Activated CD4-positive, alpha-beta T cell treated with anti-CD3 and anti-CD28 coated beads, Interleukin-2, amount 10 ng/mL, durations not matched to agents 24 days and 14 days (primary cell): ENCODE measurements at regions not wholly inside any gene's neighbourhood (a gene's known extent, or its start where the extent isn't known, plus 50 kb on each side); places are given as distances from the start of the nearest gene placed in this dataset.

Source experiments
- DNase-seq: peaks from one replicate; pipeline ENCODE4 v3.0.0; 2022
- H3K27ac Mint-ChIP-seq: one replicate; pipeline ENCODE4 v1.8.0; 2022; ENCODE audit warnings: mild to moderate bottlenecking, mixed read lengths
- H3K27me3 Mint-ChIP-seq: one replicate; pipeline ENCODE4 v1.8.0; 2022; ENCODE audit warnings: mixed read lengths
- H3K36me3 Mint-ChIP-seq: one replicate; pipeline ENCODE4 v1.8.0; 2022; ENCODE audit warnings: low read depth, mild to moderate bottlenecking, mixed read lengths
- H3K4me1 Mint-ChIP-seq: one replicate; pipeline ENCODE4 v1.8.0; 2021; ENCODE audit warnings: mixed read lengths
- H3K4me3 Mint-ChIP-seq: one replicate; pipeline ENCODE4 v1.8.0; 2022; ENCODE audit warnings: mild to moderate bottlenecking, moderate library complexity, mixed read lengths
- H3K9me3 Mint-ChIP-seq: one replicate; pipeline ENCODE4 v1.8.0; 2021; ENCODE audit warnings: mixed read lengths
- intact Hi-C: fragments of 100-400 bp; cut with micrococcal nuclease; formaldehyde crosslinking; loops from one replicate; pipeline ENCODE4 v1.15.1; 2023

GRCh38 chr21:16169779-16170178, 440.0 kb downstream of the USP25 start:
- Mint-ChIP-seq H3K4me3 (no peak overlapping the region), H3K27ac (no peak overlapping the region), H3K36me3 (no peaks in the 10 kb centered on the region), H3K9me3 (no peaks in the 10 kb centered on the region), H3K27me3 (no peaks in the 10 kb centered on the region), H3K4me1 (no peaks in the 10 kb centered on the region)
- intact Hi-C loops, result no loop called here
- no peak for DNase-seq

- Mint-ChIP-seq H3K4me1 (no peaks in the 10 kb centered on the region), H3K4me3 (no peak overlapping the region), H3K27me3 (no peaks in the 10 kb centered on the region), H3K27ac (no peak overlapping the region), H3K9me3 (no peaks in the 10 kb centered on the region), H3K36me3 (no peaks in the 10 kb centered on the region)
- no peak for DNase-seq
- intact Hi-C loops, result no loop called here
Measured at GRCh38 chr21:16176570-16176969, 446.8 kb downstream of the USP25 start.

GRCh38 chr21:16177532-16177931, 447.8 kb downstream of the USP25 start:
- Mint-ChIP-seq H3K9me3 (no peaks in the 10 kb centered on the region), H3K27me3 (no peaks in the 10 kb centered on the region), H3K27ac (no peak overlapping the region), H3K36me3 (no peaks in the 10 kb centered on the region), H3K4me1 (no peaks in the 10 kb centered on the region), H3K4me3 (no peak overlapping the region)
- DNase-seq, result no peak
- intact Hi-C loops, result no loop called here

- Mint-ChIP-seq H3K27ac (no peak overlapping the region), H3K27me3 (no peaks in the 10 kb centered on the region), H3K9me3 (no peaks in the 10 kb centered on the region), H3K4me1 (no peaks in the 10 kb centered on the region), H3K36me3 (no peaks in the 10 kb centered on the region), H3K4me3 (no peak overlapping the region)
- no peak for DNase-seq
- intact Hi-C loops, result no loop called here
Measured at GRCh38 chr21:16179773-16180172, 450.0 kb downstream of the USP25 start.

GRCh38 chr21:16180614-16181013, 450.8 kb downstream of the USP25 start:
- Mint-ChIP-seq H3K27ac (no peak overlapping the region), H3K4me3 (no peak overlapping the region), H3K9me3 (no peaks in the 10 kb centered on the region), H3K36me3 (no peaks in the 10 kb centered on the region), H3K4me1 (no peaks in the 10 kb centered on the region), H3K27me3 (no peaks in the 10 kb centered on the region)
- DNase-seq, result no peak
- intact Hi-C loops, result no loop called here

- Mint-ChIP-seq H3K27ac (no peak overlapping the region), H3K36me3 (no peaks in the 10 kb centered on the region), H3K4me3 (no peak overlapping the region), H3K9me3 (no peaks in the 10 kb centered on the region), H3K4me1 (no peaks in the 10 kb centered on the region), H3K27me3 (no peaks in the 10 kb centered on the region)
- intact Hi-C loops, result no loop called here
- no peak for DNase-seq
Measured at GRCh38 chr21:16181018-16181417, 451.2 kb downstream of the USP25 start.

GRCh38 chr21:16185766-16186165, 456.0 kb downstream of the USP25 start:
- Mint-ChIP-seq H3K4me3 (no peak overlapping the region), H3K27me3 (no peaks in the 10 kb centered on the region), H3K9me3 (no peaks in the 10 kb centered on the region), H3K27ac (no peak overlapping the region), H3K36me3 (no peaks in the 10 kb centered on the region), H3K4me1 (no peaks in the 10 kb centered on the region)
- no peak for DNase-seq
- intact Hi-C loops, result no loop called here

GRCh38 chr21:16186742-16187141, 457.0 kb downstream of the USP25 start:
- Mint-ChIP-seq H3K27ac (no peak overlapping the region), H3K9me3 (no peaks in the 10 kb centered on the region), H3K36me3 (no peaks in the 10 kb centered on the region), H3K27me3 (no peaks in the 10 kb centered on the region), H3K4me3 (no peak overlapping the region), H3K4me1 (no peaks in the 10 kb centered on the region)
- no peak for DNase-seq
- intact Hi-C loops, result no loop called here

GRCh38 chr21:16187603-16188301, 458.0 kb downstream of the USP25 start:
- intact Hi-C loops, result no loop called here
- no peaks in the 10 kb centered on the region for H3K9me3 Mint-ChIP-seq
- no peak overlapping the region for H3K4me3 Mint-ChIP-seq
- no peak overlapping the region for H3K27ac Mint-ChIP-seq
- no peaks in the 10 kb centered on the region for H3K36me3 Mint-ChIP-seq
- H3K27me3 Mint-ChIP-seq, result no peaks in the 10 kb centered on the region
- H3K4me1 Mint-ChIP-seq, result no peaks in the 10 kb centered on the region
- DNase-seq, result no peak

GRCh38 chr21:16192902-16193301, 463.1 kb downstream of the USP25 start:
- Mint-ChIP-seq H3K4me1 (peaks cover 3% of the 10 kb centered on the region), H3K27me3 (peaks cover 6% of the 10 kb centered on the region), H3K27ac (no peak overlapping the region), H3K4me3 (no peak overlapping the region), H3K36me3 (no peaks in the 10 kb centered on the region), H3K9me3 (no peaks in the 10 kb centered on the region)
- intact Hi-C loops, result no loop called here
- no peak for DNase-seq

GRCh38 chr21:16193496-16194094, 463.8 kb downstream of the USP25 start:
- no peaks in the 10 kb centered on the region for H3K36me3 Mint-ChIP-seq
- H3K4me1 Mint-ChIP-seq, result peaks cover 3% of the 10 kb centered on the region
- H3K4me3 Mint-ChIP-seq, result no peak overlapping the region
- no peak overlapping the region for H3K27ac Mint-ChIP-seq
- H3K27me3 Mint-ChIP-seq, result peaks cover 6% of the 10 kb centered on the region
- no peaks in the 10 kb centered on the region for H3K9me3 Mint-ChIP-seq
- no peak for DNase-seq
- intact Hi-C loops, result no loop called here

- no peak for DNase-seq
- H3K27ac Mint-ChIP-seq, result no peak overlapping the region
- no peaks in the 10 kb centered on the region for H3K36me3 Mint-ChIP-seq
- intact Hi-C loops, result no loop called here
- H3K4me3 Mint-ChIP-seq, result peak overlapping the region; percentile 36
- no peaks in the 10 kb centered on the region for H3K9me3 Mint-ChIP-seq
- peaks cover 3% of the 10 kb centered on the region for H3K4me1 Mint-ChIP-seq
- peaks cover 6% of the 10 kb centered on the region for H3K27me3 Mint-ChIP-seq
Measured at GRCh38 chr21:16194095-16194787, 464.5 kb downstream of the USP25 start.

GRCh38 chr21:16194788-16195537, 465.2 kb downstream of the USP25 start:
- no peak overlapping the region for H3K27ac Mint-ChIP-seq

GRCh38 chr21:16195538-16195910, 465.7 kb downstream of the USP25 start:
- Mint-ChIP-seq H3K27me3 (peaks cover 6% of the 10 kb centered on the region), H3K9me3 (no peaks in the 10 kb centered on the region), H3K4me3 (peak overlapping the region; percentile 28), H3K4me1 (peaks cover 3% of the 10 kb centered on the region), H3K36me3 (no peaks in the 10 kb centered on the region), H3K27ac (no peak overlapping the region)
- intact Hi-C loops, result no loop called here
- DNase-seq, result no peak

More at GRCh38 chr21:16194788-16195537, 465.2 kb downstream of the USP25 start:
- intact Hi-C loops, result no loop called here
- peaks cover 3% of the 10 kb centered on the region for H3K4me1 Mint-ChIP-seq
- no peaks in the 10 kb centered on the region for H3K36me3 Mint-ChIP-seq
- H3K4me3 Mint-ChIP-seq, result peak overlapping the region; percentile 28
- no peaks in the 10 kb centered on the region for H3K9me3 Mint-ChIP-seq
- DNase-seq, result no peak
- H3K27me3 Mint-ChIP-seq, result peaks cover 6% of the 10 kb centered on the region
